ENCODE measurements at regions not wholly inside any gene's neighbourhood (a gene's known extent, or its start where the extent isn't known, plus 50 kb on each side); places are given as distances from the start of the nearest gene placed in this dataset.
A peak's percentile ranks its signal among the peaks of the same experiment; 100 is the strongest.

DNA sequence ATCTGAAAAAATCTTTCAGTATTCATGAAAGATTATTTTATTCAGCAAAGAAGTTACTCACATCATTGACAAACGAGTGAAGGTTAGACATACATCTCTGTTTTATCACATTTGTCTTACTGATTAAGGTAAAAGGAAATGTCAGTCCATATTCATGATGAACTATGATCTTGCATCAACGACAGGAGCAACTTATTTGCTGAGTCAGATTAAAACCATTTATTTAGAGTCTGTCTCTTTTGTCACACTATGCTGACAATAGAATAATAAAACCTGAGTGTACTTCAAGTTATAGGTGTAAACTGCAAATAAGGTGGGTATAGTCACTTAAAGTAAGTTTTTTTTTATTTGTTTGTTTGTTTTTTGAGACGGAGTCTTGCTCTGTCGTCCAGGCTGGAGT is 216.5 kb upstream of the SEMA3C start:
- H3K4me3 ChIP-seq (replicated peaks; ENCODE audit: low read depth, low read length): no peak overlapping the region
- TF ChIP-seq, protein P1, sequence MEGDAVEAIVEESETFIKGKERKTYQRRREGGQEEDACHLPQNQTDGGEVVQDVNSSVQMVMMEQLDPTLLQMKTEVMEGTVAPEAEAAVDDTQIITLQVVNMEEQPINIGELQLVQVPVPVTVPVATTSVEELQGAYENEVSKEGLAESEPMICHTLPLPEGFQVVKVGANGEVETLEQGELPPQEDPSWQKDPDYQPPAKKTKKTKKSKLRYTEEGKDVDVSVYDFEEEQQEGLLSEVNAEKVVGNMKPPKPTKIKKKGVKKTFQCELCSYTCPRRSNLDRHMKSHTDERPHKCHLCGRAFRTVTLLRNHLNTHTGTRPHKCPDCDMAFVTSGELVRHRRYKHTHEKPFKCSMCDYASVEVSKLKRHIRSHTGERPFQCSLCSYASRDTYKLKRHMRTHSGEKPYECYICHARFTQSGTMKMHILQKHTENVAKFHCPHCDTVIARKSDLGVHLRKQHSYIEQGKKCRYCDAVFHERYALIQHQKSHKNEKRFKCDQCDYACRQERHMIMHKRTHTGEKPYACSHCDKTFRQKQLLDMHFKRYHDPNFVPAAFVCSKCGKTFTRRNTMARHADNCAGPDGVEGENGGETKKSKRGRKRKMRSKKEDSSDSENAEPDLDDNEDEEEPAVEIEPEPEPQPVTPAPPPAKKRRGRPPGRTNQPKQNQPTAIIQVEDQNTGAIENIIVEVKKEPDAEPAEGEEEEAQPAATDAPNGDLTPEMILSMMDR (IDR thresholded peaks at IDR 0.05; ENCODE audit: low read depth, low read length, missing control alignments): no peak

DNA sequence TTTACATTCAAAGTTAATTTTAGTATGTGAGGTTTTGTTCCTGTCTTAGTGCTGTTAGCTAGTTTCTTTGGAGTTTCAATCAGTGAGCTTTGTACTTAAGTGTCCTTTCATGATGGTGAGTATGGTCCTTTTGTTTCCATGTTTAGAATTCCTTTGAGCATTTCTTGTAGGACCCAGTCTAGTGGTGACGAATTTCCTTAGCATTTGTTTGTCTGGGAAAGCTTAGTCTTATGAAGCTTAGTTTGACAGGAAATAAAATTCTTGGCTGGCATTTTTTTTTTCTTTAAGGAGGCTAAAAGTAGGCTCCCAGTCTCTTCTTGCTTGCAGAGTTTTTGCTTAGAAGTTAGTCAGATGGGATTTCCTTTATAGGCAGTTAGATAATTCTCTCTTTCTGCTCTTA is 209.2 kb upstream of the SEMA3C start:
- no peak overlapping the region for H3K4me3 ChIP-seq (replicated peaks; ENCODE audit: low read depth, low read length)
- no peak for DNase-seq (ENCODE audit: extremely low read depth, low read depth)
- TF ChIP-seq, protein P1 (IDR thresholded peaks at IDR 0.05; ENCODE audit: low read depth, low read length, missing control alignments): no peak

More for the DNA sequence above, 216.5 kb upstream of the SEMA3C start:
- no peak for DNase-seq (ENCODE audit: extremely low read depth, low read depth)

DNA sequence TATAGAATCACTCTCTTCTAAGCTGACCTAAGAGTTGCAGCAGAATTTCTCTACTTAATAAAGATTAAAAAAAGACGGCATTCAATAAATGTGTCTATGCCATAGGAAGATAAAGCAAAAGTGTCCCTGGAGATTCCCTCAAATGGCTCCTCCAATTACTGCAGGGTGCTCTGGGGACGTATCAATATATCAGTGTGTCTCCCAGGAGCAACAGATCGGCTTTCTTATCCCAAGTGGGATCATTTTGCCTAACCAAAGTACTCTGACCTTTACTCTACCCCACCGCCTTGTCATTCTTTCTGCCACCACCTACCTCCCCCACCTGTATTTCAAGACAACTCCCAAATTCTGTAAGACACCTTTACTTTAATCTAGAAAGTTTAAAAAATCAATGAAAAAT is 202.0 kb upstream of the SEMA3C start:
- DNase-seq (ENCODE audit: extremely low read depth, low read depth): no peak
- no peak overlapping the region for H3K4me3 ChIP-seq (replicated peaks; ENCODE audit: low read depth, low read length)
- TF ChIP-seq, protein P1 (IDR thresholded peaks at IDR 0.05; ENCODE audit: low read depth, low read length, missing control alignments): no peak

DNA sequence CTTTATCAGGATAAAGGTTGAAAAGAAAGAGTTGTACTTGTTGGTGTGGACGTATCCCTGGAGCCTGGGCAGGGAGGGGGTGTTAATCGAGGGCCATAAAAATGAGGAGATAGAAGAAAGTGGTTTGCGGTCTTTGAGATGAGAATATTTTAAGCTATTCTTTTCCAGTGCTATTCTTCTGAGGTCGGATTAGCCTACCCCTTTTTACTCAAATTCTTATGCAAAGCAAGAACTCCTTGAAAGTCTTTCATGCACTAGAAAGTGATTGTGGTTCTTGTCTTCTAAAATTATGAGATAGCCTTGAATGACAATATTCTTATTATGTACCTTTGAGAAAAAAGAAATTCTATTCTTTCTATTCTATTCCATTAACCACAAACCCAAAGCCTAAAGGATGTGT is 201.3 kb upstream of the SEMA3C start:
- TF ChIP-seq, protein P1 (IDR thresholded peaks at IDR 0.05; ENCODE audit: low read depth, low read length, missing control alignments): no peak
- no peak overlapping the region for H3K4me3 ChIP-seq (replicated peaks; ENCODE audit: low read depth, low read length)
- no peak for DNase-seq (ENCODE audit: extremely low read depth, low read depth)

DNA sequence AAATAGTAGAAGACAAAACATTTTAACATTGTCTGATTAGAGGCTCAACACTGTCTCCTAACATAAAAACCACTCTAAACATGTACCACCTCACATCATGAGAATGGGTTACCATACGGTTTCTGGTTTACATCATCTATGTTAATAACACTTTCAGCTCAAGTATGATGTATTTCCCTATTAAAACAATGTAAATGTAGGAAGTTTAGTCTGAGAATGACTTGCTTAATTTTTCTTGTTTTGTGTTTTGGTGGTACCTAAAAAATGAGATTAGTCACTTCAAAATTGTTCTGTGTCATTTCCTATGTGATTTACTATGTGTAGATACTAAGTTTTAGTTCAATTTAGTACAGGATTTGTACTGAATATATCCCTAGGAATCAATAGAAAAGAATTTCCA is 195.8 kb upstream of the SEMA3C start:
- no peak overlapping the region for H3K4me3 ChIP-seq (replicated peaks; ENCODE audit: low read depth, low read length)
- TF ChIP-seq, protein P1 (IDR thresholded peaks at IDR 0.05; ENCODE audit: low read depth, low read length, missing control alignments): no peak
- DNase-seq (ENCODE audit: extremely low read depth, low read depth): no peak

DNA sequence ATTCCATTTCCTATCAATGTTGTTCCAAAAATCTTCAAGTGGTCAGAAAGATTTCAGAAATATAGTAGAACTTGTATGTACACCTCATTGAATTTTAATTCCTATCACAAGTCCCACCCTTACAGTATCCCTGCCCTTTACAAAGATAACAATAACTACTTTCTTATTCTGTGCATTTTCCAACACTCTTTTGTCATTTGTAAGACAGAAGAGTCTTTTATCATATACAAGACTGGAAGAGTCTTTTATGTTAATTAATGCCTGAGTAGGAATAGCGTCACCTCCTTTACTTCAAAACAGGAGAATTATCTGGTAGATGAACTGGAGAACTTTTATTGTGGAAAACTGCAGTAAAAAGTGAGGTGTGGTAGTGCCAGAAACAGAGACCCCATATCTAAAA is 193.9 kb upstream of the SEMA3C start:
- no peak overlapping the region for H3K4me3 ChIP-seq (replicated peaks; ENCODE audit: low read depth, low read length)
- TF ChIP-seq, protein P1 (IDR thresholded peaks at IDR 0.05; ENCODE audit: low read depth, low read length, missing control alignments): no peak
- no peak for DNase-seq (ENCODE audit: extremely low read depth, low read depth)

DNA sequence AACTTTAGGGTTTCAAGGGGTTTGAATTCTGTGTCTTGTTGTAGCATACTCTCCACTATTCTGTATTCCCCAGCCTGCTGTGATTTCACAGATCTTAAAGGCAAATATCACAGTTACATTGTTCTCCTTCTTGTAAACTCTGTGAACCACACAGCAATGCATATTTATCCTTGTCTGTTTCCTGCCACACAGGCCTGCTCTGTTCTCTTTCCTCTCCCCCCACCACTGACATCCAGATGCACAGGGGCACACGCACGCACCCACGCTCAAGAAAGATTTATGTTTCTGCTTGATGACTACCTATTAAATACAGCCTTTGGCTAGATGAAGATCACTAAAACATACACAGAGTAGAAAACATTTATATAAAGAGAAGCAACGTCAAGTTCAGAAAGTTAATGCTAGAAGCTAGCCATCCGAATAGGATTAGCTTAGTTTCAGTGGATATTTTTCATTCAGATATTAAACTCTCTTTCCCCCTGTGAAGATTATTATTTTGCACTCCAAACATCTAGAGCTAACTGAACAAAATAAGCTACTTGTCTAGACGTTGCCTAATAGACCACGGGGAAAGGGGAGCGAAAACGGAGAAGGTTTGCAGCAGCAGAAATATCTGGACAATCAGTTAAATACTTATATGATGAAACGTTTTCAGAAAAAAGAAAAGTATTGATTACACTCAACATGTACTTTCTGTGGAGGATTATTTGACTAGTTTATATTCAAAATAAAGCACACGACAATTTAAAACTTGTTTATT is 193.1 kb upstream of the SEMA3C start:
- DNase-seq (ENCODE audit: extremely low read depth, low read depth): peak; percentile 30
- no peak overlapping the region for H3K4me3 ChIP-seq (replicated peaks; ENCODE audit: low read depth, low read length)
- TF ChIP-seq, protein P1 (IDR thresholded peaks at IDR 0.05; ENCODE audit: low read depth, low read length, missing control alignments): no peak

Data from HFF-Myc (cell line).